H1 (cell line): ENCODE measurements at regions not wholly inside any gene's neighbourhood (a gene's known extent, or its start where the extent isn't known, plus 50 kb on each side); places are given as distances from the start of the nearest gene placed in this dataset.

Experiments
- EP300 ChIP-seq, 2 experiments: IDR thresholded peaks; 1 replicate in 1 of 2; 2 replicates in 1 of 2; pipeline ENCODE4 v1.6.1; 2011 to 2012; ENCODE audit warnings: low read depth in 2 of 2, low read length in 2 of 2, mild to moderate bottlenecking in 2 of 2, borderline replicate concordance in 1 of 2, inconsistent platforms in 1 of 2, moderate library complexity in 1 of 2
- EZH2 ChIP-seq: fragments of 200-600 bp; sonication (generic); IDR thresholded peaks from 2 replicates; pipeline ENCODE4 v1.7.1; 2012; ENCODE audit warnings: low read depth, mild to moderate bottlenecking, moderate library complexity, low read length, inconsistent platforms; ENCODE audit not compliant: severe bottlenecking
- HDAC6 ChIP-seq: IDR thresholded peaks from one replicate; pipeline ENCODE4 v1.7.1; 2012; ENCODE audit warnings: low read depth, mild to moderate bottlenecking, inconsistent platforms, low read length, moderate library complexity
- JUND ChIP-seq: IDR thresholded peaks from 2 replicates; pipeline ENCODE4 v1.6.1; 2011; ENCODE audit warnings: mild to moderate bottlenecking, improper control_type of control experiment, low read length
- POLR2A ChIP-seq, 2 experiments: IDR thresholded peaks; 1 replicate in 1 of 2; 2 replicates in 1 of 2; pipeline ENCODE4 v1.6.1; 2011; ENCODE audit warnings: low read depth in 2 of 2, low read length in 2 of 2, mild to moderate bottlenecking in 2 of 2; ENCODE audit errors: control extremely low read depth in 1 of 2
- POLR2AphosphoS5 ChIP-seq: IDR thresholded peaks from 2 replicates; pipeline ENCODE4 v1.6.1; 2011; ENCODE audit warnings: low read depth, low read length
- SRF ChIP-seq: IDR thresholded peaks from 2 replicates; pipeline ENCODE4 v1.6.1; 2011; ENCODE audit warnings: mild to moderate bottlenecking, low read depth, low read length, moderate library complexity
- TCF12 ChIP-seq: IDR thresholded peaks from 2 replicates; pipeline ENCODE4 v1.6.1; 2011; ENCODE audit warnings: low read depth, mild to moderate bottlenecking, low read length
- TF ChIP-seq, protein P1 (sequence below), 3 experiments: IDR thresholded peaks; 1 replicate in 2 of 3; 2 replicates in 1 of 3; pipeline versions ENCODE4 v1.5.1 to v1.6.1; 2011; ENCODE audit warnings: low read length in 3 of 3, mild to moderate bottlenecking in 3 of 3, inconsistent platforms in 2 of 3, low read depth in 1 of 3, moderate library complexity in 1 of 3; ENCODE audit not compliant: insufficient read depth in 1 of 3; ENCODE audit errors: control extremely low read depth in 1 of 3
- TF ChIP-seq, protein P2 (sequence below): IDR thresholded peaks from 2 replicates; pipeline ENCODE4 v1.6.1; 2012; ENCODE audit warnings: inconsistent platforms

DNA sequence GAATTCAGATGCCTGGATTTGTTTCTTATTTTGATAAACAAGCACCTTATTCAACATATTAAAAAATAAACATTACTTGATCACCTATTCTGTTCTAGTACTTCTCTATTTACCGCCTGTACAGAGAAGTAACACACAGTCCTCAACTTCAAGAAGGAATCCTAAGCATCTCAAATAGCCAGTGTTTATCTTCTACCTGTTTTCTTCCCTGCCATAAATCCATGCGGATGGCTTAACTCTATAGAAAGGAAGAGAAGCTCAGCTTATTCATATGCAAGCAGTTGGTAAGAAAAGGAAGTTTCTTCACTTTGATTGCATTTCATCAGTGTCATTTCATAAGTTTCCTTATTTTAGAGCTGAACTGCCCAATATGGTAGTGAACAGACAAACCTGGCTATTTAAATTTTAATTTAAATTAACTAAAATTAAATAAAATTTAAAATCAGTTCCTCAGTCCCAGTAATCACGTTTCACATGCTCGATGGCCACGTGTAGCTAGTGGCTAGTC is 210.0 kb upstream of the PEX5L start:
- TF ChIP-seq, protein P1, sequence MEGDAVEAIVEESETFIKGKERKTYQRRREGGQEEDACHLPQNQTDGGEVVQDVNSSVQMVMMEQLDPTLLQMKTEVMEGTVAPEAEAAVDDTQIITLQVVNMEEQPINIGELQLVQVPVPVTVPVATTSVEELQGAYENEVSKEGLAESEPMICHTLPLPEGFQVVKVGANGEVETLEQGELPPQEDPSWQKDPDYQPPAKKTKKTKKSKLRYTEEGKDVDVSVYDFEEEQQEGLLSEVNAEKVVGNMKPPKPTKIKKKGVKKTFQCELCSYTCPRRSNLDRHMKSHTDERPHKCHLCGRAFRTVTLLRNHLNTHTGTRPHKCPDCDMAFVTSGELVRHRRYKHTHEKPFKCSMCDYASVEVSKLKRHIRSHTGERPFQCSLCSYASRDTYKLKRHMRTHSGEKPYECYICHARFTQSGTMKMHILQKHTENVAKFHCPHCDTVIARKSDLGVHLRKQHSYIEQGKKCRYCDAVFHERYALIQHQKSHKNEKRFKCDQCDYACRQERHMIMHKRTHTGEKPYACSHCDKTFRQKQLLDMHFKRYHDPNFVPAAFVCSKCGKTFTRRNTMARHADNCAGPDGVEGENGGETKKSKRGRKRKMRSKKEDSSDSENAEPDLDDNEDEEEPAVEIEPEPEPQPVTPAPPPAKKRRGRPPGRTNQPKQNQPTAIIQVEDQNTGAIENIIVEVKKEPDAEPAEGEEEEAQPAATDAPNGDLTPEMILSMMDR (IDR thresholded peaks at IDR 0.05; ENCODE audit: control extremely low read depth in 1 of 3, insufficient read depth in 1 of 3, low read depth in 1 of 3, low read length in 3 of 3) = no peak
- TF ChIP-seq EP300 (IDR thresholded peaks at IDR 0.05; ENCODE audit: borderline replicate concordance in 1 of 2, low read depth in 2 of 2, low read length in 2 of 2) (no peak), JUND (no peak), EZH2 (no peak), POLR2AphosphoS5 (no peak), SRF (no peak), HDAC6 (no peak), POLR2A (IDR thresholded peaks at IDR 0.05; ENCODE audit: control extremely low read depth in 1 of 2, low read depth in 2 of 2, low read length in 2 of 2) (no peak), TCF12 (no peak)
- TF ChIP-seq, protein P2, sequence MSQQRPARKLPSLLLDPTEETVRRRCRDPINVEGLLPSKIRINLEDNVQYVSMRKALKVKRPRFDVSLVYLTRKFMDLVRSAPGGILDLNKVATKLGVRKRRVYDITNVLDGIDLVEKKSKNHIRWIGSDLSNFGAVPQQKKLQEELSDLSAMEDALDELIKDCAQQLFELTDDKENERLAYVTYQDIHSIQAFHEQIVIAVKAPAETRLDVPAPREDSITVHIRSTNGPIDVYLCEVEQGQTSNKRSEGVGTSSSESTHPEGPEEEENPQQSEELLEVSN = no peak
